SK-N-SH treated with all-trans-retinoic acid at 6 μM for 48 hours (cell line): ENCODE measurements at regions not wholly inside any gene's neighbourhood (a gene's known extent, or its start where the extent isn't known, plus 50 kb on each side); places are given as distances from the start of the nearest gene placed in this dataset.

ENCODE experiments used
- ATAC-seq: fragments of 200-7000 bp; cut with Tn5 transposase; 3 replicates; pipeline ENCODE4 v1.9.1; 2020; ENCODE audit warnings: mild to moderate bottlenecking, moderate library complexity
- ARNTL ChIP-seq: fragments of 450-650 bp; formaldehyde crosslinking; IDR thresholded peaks from 2 replicates; pipeline ENCODE4 v1.5.0; 2020; ENCODE audit warnings: low read depth, mild to moderate bottlenecking, moderate library complexity, borderline replicate concordance
- BACH2 ChIP-seq: fragments of 250-450 bp; sonication (Bioruptor Pico); IDR thresholded peaks from 2 replicates; pipeline ENCODE4 v1.9.0; 2021; ENCODE audit warnings: mild to moderate bottlenecking, borderline replicate concordance
- CREB5 ChIP-seq: fragments of 250-450 bp; sonication (Bioruptor Pico); IDR thresholded peaks from 2 replicates; pipeline ENCODE4 v1.5.1; 2020; ENCODE audit warnings: low read depth, mild to moderate bottlenecking, moderate library complexity
- CSDC2 ChIP-seq: fragments of 250-450 bp; sonication (Bioruptor Pico); IDR thresholded peaks from 2 replicates; pipeline ENCODE4 v1.5.0; 2020; ENCODE audit warnings: mild to moderate bottlenecking, moderate library complexity
- CSRNP3 ChIP-seq: fragments of 250-450 bp; sonication (Bioruptor Pico); IDR thresholded peaks from 2 replicates; pipeline ENCODE4 v1.5.1; 2021; ENCODE audit warnings: mild to moderate bottlenecking, moderate library complexity
- ESRRG ChIP-seq: fragments of 250-450 bp; sonication (Bioruptor Pico); IDR thresholded peaks from 2 replicates; pipeline ENCODE4 v1.6.1; 2021; ENCODE audit warnings: mild to moderate bottlenecking
- GLIS3 ChIP-seq: fragments of 250-450 bp; sonication (Bioruptor Pico); IDR thresholded peaks from 2 replicates; pipeline ENCODE4 v1.5.0; 2020; ENCODE audit warnings: mild to moderate bottlenecking, moderate library complexity
- ISL1 ChIP-seq: fragments of 250-450 bp; sonication (Bioruptor Pico); IDR thresholded peaks from 2 replicates; pipeline ENCODE4 v2.1.2; 2022; ENCODE audit warnings: mild to moderate bottlenecking, moderate library complexity
- OSR1 ChIP-seq: fragments of 250-450 bp; sonication (Bioruptor Pico); IDR thresholded peaks from 2 replicates; pipeline ENCODE4 v1.8.0; 2022; ENCODE audit warnings: moderate library complexity, mild to moderate bottlenecking, inconsistent platforms
- PATZ1 ChIP-seq: fragments of 250-450 bp; sonication (Bioruptor Pico); IDR thresholded peaks from 2 replicates; pipeline ENCODE4 v1.8.0; 2020; ENCODE audit warnings: mild to moderate bottlenecking, moderate library complexity, borderline replicate concordance
- POU6F1 ChIP-seq: fragments of 250-450 bp; sonication (Bioruptor Pico); IDR thresholded peaks from 2 replicates; pipeline ENCODE4 v1.8.0; 2021; ENCODE audit warnings: low read depth, mild to moderate bottlenecking, moderate library complexity, borderline replicate concordance
- PPARA ChIP-seq: fragments of 250-450 bp; sonication (Bioruptor Pico); IDR thresholded peaks from 2 replicates; pipeline ENCODE4 v1.5.0; 2020; ENCODE audit warnings: mild to moderate bottlenecking, borderline replicate concordance
- SNAI2 ChIP-seq: fragments of 250-450 bp; sonication (Bioruptor Pico); IDR thresholded peaks from 2 replicates; pipeline ENCODE4 v1.5.0; 2020; ENCODE audit warnings: mild to moderate bottlenecking, moderate library complexity
- TCF4 ChIP-seq: fragments of 250-450 bp; sonication (Bioruptor Pico); IDR thresholded peaks from 2 replicates; pipeline ENCODE4 v1.8.0; 2021; ENCODE audit warnings: mild to moderate bottlenecking, moderate library complexity, borderline replicate concordance
- TOX ChIP-seq: fragments of 250-450 bp; sonication (Bioruptor Pico); IDR thresholded peaks from 2 replicates; pipeline ENCODE4 v1.8.0; 2021; ENCODE audit warnings: mild to moderate bottlenecking, moderate library complexity, borderline replicate concordance
- ZC3H10 ChIP-seq: fragments of 250-450 bp; sonication (Bioruptor Pico); IDR thresholded peaks from 2 replicates; pipeline ENCODE4 v1.5.1; 2021; ENCODE audit warnings: mild to moderate bottlenecking, moderate library complexity
- ZFP3 ChIP-seq: fragments of 250-450 bp; sonication (Bioruptor Pico); IDR thresholded peaks from 2 replicates; pipeline ENCODE4 v1.5.0; 2020; ENCODE audit warnings: mild to moderate bottlenecking, moderate library complexity
- ZFP30 ChIP-seq: fragments of 450-650 bp; formaldehyde crosslinking; IDR thresholded peaks from 2 replicates; pipeline ENCODE4 v1.5.0; 2022; ENCODE audit warnings: mild to moderate bottlenecking, moderate library complexity
- ZNF565 ChIP-seq: fragments of 450-650 bp; formaldehyde crosslinking; conservative IDR thresholded peaks from 2 replicates; pipeline ENCODE4 v1.5.0; 2020; ENCODE audit warnings: low read depth, mild to moderate bottlenecking, moderate library complexity
- ZNF70 ChIP-seq: fragments of 450-650 bp; formaldehyde crosslinking; IDR thresholded peaks from 2 replicates; pipeline ENCODE4 v1.5.0; 2020; ENCODE audit warnings: mild to moderate bottlenecking, moderate library complexity
- ZNF8 ChIP-seq: fragments of 450-650 bp; formaldehyde crosslinking; IDR thresholded peaks from 2 replicates; pipeline ENCODE4 v1.5.0; 2020; ENCODE audit warnings: mild to moderate bottlenecking, moderate library complexity

GRCh38 chr3:18233987-18234716 lies 191.0 kb downstream of the SATB1 start:
- no peak for ATAC-seq
- TF ChIP-seq ZNF70 (no peak), TOX (CRISPR knock-in tag) (no peak), POU6F1 (no peak), ZFP3 (CRISPR knock-in tag) (no peak), BACH2 (CRISPR knock-in tag) (no peak), ZFP30 (CRISPR knock-in tag) (no peak), OSR1 (no peak), CREB5 (CRISPR knock-in tag) (no peak), ARNTL (CRISPR knock-in tag) (no peak), GLIS3 (CRISPR knock-in tag) (no peak)

- no peak for ATAC-seq
- no peak for TF ChIP-seq POU6F1
- TF ChIP-seq ARNTL (CRISPR knock-in tag): no peak
- no peak for TF ChIP-seq ZC3H10 (CRISPR knock-in tag)
- no peak for TF ChIP-seq ESRRG
- TF ChIP-seq ZNF8 (CRISPR knock-in tag): no peak
- no peak for TF ChIP-seq BACH2 (CRISPR knock-in tag)
- no peak for TF ChIP-seq TOX (CRISPR knock-in tag)
- no peak for TF ChIP-seq GLIS3 (CRISPR knock-in tag)
- no peak for TF ChIP-seq ZNF70
- no peak for TF ChIP-seq CSDC2 (CRISPR knock-in tag)
- TF ChIP-seq ZFP3 (CRISPR knock-in tag): no peak
- TF ChIP-seq CSRNP3 (CRISPR knock-in tag): no peak
- no peak for TF ChIP-seq PPARA (CRISPR knock-in tag)
- no peak for TF ChIP-seq CREB5 (CRISPR knock-in tag)
- TF ChIP-seq ISL1: no peak
- no peak for TF ChIP-seq ZNF565
- no peak for TF ChIP-seq TCF4 (CRISPR knock-in tag)
These were observed 192.8 kb downstream of the SATB1 start for GRCh38 chr3:18232317-18232716.

GRCh38 chr3:18228060-18228459 lies 197.1 kb downstream of the SATB1 start:
- no peak for ATAC-seq
- TF ChIP-seq ZFP30 (CRISPR knock-in tag) (no peak), ZNF70 (no peak), CSRNP3 (CRISPR knock-in tag) (no peak), CREB5 (CRISPR knock-in tag) (no peak), TOX (CRISPR knock-in tag) (no peak), BACH2 (CRISPR knock-in tag) (no peak), GLIS3 (CRISPR knock-in tag) (no peak), ZFP3 (CRISPR knock-in tag) (no peak), CSDC2 (CRISPR knock-in tag) (no peak), ARNTL (CRISPR knock-in tag) (no peak), TCF4 (CRISPR knock-in tag) (no peak), PATZ1 (CRISPR knock-in tag) (no peak), SNAI2 (CRISPR knock-in tag) (no peak), ZC3H10 (CRISPR knock-in tag) (no peak), ISL1 (no peak), ZNF8 (CRISPR knock-in tag) (no peak), POU6F1 (no peak)
